A172 (cell line): ENCODE measurements at regions not wholly inside any gene's neighbourhood (a gene's known extent, or its start where the extent isn't known, plus 50 kb on each side); places are given as distances from the start of the nearest gene placed in this dataset.
"Not testable (repeated sequence)": the region's sequence is repeated elsewhere in the genome, so short reads cannot be mapped to it uniquely, and the experiment has no call there.

Source experiments
- DNase-seq: peaks from one replicate; pipeline ENCODE4 v3.0.0-alpha.2; 2015; ENCODE audit warnings: low spot score

DNA sequence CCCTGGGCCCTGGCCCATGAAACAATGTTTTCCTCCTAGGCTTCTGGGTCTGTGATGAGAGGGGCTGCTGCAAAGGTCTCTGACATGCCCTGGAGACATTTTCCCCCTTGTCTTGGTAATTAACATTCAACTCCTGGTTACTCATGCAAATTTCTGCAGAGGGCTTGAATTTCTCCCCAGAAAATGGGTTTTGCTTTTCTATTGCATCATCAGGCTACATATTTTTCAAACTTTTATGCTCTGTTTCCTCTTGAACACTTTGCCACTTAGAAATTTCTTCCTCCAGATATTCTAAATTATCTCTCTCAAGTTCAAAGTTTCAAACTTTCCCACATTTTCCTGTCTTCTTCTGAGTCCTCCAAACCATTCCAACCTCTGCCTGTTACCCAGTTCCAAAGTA is 98.2 kb upstream of the TCF21 start:
- not testable (repeated sequence) for DNase-seq

DNA sequence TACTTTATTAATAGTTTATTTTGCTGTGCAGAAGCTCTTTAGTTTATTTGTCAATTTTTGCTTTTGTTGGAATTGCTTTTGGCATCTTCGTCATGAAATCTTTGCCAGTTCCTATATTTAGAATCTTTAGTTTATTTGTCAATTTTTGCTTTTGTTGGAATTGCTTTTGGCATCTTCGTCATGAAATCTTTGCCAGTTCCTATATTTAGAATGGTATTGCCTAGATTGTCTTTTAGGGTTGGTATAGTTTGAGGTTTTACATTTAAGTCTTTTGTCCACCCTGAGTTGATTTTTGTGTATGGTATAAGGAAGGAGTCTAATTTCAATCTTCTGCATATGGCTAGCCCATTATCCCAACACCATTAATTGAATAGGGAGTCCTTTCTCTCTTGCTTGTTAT is 93.9 kb upstream of the TCF21 start:
- DNase-seq, result not testable (repeated sequence)

DNA sequence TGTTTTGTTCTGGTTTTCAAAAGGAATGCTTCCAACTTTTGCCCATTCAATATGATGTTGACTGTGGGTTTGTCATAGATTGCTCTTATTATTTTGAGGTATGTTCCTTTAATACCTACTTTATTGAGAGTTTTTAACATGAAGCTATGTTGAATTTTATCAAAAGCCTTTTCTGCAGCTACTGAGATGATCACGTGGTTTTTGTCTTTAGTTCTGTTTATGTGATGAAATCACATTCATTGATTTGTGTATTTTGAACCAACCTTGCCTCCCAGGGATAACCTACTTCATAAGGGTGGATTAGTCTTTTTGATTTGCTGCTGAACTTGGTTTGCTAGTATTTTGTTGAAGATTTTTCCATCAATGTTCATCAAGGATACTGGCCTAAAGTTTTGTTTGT is 92.7 kb upstream of the TCF21 start:
- no peak for DNase-seq

DNA sequence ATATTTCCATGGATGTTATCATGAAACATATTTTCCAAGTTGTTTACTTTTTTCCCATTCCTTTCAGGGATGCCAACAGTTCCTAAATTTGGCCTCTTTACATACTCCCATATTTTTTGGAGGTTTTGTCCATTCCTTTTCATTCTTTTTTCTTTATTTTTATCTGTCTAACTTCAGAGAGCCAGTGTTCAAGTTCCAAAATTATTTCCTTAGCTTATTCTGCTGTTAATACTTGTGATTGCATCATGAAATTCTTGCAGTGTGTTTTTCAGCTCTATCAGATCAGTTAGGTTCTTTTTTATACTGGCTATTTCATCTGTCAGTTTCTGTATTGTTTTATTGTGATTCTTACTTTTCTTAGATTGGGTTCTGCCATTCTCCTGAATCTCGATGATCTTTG is 89.9 kb upstream of the TCF21 start:
- DNase-seq, result no peak

DNA sequence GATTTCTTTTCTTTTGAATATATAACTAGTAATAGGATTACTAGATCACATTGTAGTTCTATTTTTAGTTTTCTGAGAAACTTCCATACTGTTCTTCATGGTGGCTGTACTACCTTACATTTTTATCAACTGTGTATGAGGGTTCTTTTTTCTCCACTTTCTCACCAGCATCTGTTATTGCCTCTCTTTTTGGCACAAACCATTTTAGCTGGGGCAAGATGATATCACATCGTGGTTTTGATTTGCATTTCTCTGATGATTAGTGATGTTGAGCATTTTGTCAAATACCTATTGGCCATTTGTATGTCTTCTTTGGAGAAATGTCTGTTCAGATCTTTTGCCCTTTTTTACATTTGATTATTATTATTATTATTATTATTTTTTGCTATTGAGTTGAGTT is 86.1 kb upstream of the TCF21 start:
- no peak for DNase-seq

DNA sequence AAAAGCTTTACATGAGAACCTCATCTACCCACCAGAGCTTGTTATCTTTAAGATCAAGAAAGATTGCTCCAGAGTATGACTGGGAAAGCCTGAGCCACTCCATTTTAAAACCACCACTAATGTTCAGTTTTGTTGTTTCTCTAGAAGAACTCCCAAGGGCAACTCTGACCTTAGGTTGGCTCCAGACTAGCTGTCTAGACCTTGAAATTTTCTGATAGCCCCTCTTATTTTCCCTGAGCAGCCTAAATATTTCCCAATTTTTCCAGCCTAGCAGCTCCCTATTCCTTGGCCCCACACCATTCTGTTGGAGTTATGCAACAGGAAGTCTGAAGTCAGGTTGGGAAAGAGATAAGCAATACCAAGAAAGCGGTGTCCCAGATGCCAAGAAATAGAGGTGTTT is 84.6 kb upstream of the TCF21 start:
- no peak for DNase-seq

DNA sequence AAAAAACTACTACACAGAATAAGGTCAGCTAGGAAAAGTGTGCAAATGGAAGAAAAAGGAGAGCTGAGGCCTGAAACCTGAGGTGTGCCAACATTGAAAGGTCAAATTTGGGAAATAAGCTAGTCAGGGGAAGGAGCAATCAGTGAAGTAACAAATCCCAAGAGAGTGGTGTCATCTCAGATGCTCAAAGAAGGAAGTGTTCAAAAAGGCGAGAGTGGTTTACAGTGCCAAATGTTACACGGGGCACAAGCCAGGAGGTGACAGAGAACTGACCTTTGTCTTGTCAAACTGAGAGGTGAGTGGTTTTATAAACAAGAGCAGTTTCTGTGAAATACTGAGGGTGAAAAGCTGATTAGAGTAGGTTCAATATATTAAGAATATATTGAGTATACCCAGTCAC is 83.0 kb upstream of the TCF21 start:
- DNase-seq, result no peak

DNA sequence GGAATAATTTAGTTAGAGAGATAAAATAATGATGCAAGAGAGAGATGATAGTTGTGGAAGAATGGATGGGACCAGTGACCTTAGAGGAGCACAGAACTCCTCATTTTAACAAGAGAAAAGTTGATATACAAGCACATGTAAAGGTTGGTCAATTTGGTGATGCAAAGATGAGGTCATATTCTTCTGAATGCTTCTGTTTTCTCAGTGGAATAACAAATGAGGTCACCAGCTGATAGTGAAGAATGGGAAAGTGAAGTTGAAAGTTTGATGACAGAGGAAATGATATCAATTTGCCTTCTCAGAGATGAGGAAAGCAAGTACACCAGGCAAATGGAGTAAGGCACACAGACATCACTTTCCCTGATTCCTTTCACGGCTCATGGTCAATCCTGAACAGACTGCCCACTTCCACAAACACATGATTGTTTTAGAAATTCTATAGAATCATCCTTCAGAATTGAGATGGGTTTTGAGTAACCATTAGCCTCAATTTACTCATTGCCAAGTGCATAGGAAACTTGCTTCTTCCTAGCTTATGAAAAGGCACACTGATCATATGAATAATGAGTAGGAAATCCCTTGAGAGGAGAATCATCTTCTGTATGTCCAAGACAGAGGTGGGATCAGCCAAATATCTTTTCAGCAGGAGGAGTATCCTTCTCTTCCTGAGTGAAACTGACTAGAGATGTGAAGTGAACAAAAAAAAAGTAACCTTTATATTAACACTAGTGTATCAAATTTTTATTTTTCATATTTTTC is 82.4 kb upstream of the TCF21 start:
- DNase-seq, result no peak

DNA sequence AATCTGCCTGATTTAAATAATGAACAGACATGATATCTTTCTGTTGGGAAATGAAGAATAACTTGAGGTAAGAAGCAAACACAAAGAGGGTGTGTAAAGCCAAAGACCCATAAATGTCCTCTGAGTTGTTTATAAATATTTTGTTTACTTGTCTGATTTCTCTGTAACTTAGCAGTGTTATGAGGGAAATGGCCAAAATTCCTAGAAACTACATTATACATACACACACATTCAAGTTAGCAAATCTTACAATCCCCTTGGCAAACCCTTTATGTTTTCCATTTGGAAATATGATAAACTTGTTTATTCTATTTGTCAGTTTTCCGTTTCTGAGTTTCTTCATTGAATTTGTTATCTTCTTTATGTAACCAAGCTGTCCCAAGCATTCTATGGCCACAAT is 81.4 kb upstream of the TCF21 start:
- no peak for DNase-seq

DNA sequence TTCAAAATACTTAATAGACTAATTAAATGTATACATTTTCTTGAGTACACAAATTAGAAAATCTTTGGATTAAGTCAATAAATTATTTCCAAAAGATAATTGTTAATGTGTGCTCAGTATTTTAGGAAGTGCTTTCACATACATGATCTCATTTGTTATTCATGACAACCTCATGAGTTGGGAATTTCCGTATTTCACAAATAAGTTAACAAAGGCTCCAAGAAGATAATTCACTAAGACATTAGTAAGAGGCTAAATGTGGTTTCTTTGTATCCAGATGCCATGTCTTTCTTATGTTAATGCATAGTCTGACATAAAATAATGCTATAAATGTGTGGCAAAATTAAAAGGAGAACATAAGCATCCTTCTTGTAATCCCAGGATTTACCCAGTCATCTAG is 79.5 kb upstream of the TCF21 start:
- DNase-seq, result no peak

DNA sequence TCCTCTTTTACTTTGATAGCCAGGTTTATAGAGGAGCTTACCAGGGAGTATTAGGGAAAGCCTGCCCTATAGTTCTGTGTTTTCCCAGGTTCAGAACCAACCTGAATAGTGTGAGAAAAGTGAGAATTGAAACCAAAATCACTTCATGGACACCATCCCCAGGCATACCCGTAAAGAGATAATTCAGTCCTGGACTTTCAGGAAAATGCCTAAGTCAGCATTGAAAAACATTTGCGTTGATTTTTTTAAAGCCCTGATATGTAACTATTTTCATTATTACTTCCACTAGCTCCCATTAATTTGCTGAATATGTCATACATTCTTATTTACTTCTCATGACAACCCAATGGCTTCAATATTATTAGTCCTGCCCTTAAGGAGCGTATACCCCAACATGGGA is 77.4 kb upstream of the TCF21 start:
- DNase-seq, result no peak

DNA sequence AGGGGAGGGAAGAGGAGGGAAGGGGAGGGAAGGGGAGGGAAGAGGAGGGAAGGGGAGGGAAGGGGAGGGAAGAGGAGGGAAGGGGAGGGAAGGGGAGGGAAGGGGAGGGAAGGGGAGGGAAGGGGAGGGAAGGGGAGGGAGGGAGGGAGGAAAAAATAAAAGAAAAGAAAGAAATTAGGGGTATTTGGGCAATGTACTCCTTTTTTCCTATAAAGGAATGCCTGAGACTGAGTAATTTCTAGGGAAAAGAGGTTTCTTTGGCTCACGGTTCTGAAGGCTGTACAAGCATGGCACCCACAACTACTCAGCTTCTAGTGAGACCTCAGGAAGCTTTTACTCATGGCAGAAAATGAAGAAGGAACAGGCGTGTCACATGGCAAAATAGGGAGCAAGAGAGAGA is 76.5 kb upstream of the TCF21 start:
- DNase-seq, result not testable (repeated sequence)

DNA sequence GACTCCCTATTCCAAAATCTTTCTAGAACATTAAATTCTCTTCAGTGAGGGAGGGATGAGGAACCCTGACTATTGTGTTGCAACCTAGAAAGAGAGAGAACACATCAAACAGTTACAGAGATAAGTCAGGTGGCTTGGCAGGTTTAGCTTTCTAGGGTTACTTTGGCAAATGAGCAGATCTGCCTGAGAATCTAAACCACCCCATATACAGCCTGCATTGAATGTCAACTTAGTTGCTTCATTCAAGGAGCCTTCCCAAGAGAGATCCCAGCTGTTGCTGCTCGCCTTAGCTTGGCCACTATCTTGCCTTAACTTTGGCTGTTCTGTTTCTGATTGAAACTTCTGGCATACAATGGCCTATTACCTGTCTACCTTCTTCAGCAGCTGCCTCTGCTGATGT is 74.7 kb upstream of the TCF21 start:
- DNase-seq, result no peak

DNA sequence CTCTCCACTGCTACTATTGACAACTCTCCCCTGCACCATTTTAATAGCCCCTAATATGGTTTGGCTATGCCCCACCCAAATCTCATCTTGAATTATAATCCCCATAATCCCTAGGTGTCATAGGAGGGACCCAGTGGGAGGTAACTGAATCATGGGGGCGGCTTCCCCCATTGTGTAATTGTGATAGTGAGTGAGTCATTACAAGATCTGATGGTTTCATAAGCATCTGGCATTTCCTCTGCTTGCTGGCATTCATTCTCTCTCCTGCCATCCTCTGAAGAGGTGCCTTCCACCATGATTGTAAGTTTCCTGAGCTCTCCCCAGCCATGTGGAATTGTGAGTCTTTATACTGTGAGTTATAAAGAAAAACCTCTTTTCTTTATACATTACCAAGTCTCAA is 74.1 kb upstream of the TCF21 start:
- peak; percentile 78 for DNase-seq

DNA sequence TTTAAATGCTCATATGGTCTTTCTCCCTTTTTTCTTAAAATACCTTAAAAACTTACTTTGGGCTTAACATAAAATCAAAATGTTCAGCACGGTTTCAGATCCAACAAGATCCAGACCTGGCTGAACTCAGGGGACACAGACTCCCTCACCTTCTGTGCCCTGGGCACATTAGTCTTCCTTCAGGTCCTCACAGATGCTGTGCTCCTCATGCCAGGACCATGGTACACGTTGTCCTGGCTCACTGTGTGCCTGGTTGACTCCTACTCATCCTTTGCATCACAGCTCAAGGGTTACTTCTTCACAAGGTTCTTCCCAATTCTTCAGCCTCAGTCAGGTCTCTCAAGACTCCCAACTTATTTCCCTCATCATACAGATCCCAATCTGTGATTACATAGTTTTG is 73.6 kb upstream of the TCF21 start:
- DNase-seq, result no peak

DNA sequence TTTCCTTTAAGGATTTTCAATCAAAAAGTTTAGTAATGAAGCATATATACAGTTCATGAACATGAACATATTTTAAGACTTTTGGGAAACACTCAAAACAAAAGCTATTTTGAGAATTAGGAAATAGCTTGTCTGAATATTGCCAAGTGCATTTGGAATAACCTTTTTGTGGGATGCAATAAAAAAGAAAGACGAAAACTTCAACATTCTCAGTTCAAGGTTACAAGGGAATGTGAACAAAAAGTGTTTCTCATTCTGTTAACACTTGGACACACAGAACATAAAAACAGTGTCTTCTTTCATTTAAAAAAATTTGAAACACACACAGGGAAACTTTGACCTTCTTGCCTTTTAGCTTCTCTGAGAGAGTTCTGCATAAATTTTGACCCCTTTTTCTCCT is 72.7 kb upstream of the TCF21 start:
- DNase-seq, result no peak

DNA sequence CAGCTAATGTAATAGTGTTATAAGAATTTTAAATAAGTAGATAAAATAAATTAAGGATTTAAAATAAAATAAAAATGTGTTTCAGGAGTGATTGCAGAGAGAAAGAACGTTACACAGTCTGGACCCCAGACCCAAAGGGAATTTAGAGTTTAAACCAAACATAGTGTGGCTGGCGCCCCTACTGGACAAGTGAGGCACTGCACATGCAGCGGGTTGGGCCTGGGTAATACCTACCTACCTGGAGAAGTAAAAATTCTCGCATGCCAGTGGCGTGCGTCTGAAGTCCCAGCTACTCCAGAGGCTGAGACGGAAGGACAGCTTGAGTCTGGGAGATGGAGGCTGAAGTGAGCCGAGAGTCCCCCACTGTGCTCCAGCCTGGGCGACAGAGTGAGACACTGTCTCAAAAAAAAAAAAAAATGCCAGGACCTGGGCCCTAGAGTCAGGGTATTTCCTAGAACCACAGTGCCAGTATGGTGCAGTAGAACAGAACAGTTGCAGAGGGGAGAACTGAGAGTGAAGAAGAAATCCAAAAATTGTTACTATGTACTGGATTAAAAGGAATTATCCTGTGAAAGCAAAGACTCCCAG is 71.4 kb upstream of the TCF21 start:
- no peak for DNase-seq

DNA sequence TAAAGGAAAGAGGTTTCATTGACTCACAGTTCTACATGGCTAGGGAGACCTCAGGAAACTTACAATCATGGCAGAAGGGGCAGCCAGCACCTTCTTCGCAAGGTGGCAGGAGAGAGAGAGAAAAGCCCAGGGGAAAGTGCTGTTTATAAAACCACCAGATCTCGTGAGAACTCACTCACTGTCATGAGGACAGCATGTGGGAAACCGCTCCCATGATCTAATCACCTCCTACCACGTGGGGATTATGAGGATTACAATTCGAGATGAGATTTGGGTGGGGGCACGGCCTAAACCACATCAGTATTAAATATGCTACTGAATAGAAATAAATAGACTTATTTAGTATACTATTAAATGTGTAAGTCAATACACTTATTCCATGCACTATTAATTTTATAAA is 70.6 kb upstream of the TCF21 start:
- DNase-seq, result no peak

DNA sequence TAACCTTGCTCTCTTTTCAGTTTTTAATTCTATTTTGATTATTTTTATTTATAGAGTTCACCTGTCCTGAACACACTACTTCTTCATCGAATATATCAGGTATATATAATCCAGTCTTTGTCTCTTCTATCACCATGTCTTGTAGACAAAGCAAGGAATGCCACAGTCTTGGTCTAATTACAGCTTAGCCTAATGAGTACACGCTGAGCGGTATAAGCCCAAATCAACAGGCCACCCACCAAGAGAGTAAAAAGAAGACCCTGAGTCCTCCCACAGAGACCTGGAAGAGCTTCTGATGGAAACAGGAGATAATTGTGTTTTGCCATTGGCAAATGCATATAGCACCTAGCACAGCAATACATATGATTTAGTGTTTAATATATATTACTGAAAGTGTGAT is 68.7 kb upstream of the TCF21 start:
- DNase-seq, result no peak

DNA sequence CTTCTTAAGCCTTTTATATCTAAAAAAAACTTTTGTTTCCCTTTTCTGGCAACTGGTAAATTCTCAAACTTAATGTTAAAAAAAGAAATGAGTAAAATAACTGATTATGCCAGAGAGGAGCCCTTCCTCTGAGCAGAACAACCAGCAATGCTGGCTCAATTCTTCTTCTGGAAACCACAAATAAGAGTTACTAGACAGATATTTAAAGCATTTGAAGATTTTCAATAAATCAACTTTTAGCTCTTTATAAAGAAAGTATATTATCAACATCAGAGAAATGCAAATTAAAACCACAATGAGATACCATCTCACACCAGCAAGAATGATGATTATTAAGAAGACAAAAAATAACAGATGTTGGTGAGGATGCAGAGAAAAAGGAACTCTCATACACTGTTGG is 61.1 kb upstream of the TCF21 start:
- no peak for DNase-seq

DNA sequence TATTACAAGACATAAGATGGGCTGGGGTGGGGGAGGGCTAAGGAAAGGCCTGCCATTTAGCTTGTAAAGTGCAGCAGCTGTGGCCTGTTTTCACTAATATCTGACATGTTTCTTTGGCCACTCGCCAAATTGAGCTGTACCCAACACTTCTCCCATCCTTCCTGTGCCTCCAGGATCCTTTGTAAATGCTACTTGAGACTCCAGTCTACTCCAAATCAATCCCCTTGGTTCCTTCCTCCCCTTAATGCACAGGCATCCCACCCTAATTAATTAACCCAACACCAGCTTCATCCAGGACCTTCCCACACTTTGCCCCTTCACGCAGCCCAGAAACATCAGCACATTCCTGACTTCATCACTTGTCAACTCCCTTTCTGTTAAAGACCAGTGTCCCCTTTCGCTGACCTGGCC is 55.0 kb upstream of the TCF21 start:
- no peak for DNase-seq

DNA sequence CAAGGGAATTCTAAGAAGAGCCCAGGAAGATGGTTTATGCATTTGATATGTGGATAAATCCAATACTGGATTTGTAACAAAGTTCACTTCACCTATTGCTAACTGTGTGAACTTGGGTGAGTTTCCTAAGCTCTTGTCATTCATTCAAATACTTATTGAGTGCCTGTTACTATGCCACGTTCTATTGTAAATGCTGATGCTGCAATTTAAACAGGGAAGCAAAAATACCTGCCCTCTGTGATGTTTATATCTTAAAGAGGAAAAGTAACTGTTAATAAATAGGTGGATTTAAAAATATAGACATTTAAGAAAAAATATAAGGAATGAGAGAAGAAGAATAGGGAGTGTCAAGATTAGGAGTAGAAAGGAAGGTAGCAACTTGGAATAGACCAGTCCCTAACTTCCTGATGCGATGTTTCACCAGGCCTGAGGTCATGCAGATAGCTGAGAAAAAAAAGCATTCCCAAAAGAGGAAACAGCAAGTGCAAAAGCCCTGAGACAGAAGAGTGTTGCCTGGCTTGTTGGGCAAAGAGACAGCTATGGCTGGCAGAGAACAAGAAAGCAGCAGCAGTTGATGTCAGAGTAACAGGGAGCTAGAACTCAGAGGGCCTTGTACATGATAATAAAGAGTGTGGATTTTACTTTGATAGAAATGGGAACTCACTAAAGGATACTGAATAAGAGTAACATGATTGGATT is 54.3 kb upstream of the TCF21 start:
- DNase-seq, result no peak

DNA sequence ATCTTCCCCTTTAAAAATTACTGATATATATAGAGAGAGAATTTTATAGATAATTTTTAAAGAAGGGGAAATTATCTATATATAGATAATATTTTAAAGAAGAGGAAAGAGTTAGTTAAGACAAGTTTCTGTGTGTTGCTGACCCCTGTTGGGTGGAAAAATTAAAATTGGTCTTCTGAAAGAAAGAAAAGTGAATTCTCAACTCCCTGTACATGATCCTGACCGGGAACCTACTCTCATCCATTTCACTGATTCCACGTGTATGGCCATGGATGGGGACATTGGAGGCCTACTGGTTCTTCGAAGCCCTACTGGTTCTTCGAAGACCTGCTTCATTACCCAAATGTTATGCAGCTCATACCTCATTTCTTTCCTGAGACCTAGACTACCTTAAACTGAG is 53.0 kb upstream of the TCF21 start:
- no peak for DNase-seq
